H1 (cell line): ENCODE measurements at regions not wholly inside any gene's neighbourhood (a gene's known extent, or its start where the extent isn't known, plus 50 kb on each side); places are given as distances from the start of the nearest gene placed in this dataset.

Experiments used
- JUND ChIP-seq: IDR thresholded peaks from 2 replicates; pipeline ENCODE4 v1.6.1; 2011; ENCODE audit warnings: mild to moderate bottlenecking, improper control_type of control experiment, low read length
- KDM4A ChIP-seq: IDR thresholded peaks from one replicate; pipeline ENCODE4 v1.7.1; 2012; ENCODE audit warnings: low read depth, mild to moderate bottlenecking, moderate library complexity, low read length, inconsistent platforms; ENCODE audit not compliant: severe bottlenecking
- TF ChIP-seq, protein P1 (sequence below): fragments of 300-600 bp; sonication (generic); IDR thresholded peaks from 2 replicates; pipeline ENCODE4 v1.7.1; 2012; ENCODE audit warnings: low read length, moderate library complexity, mild to moderate bottlenecking, inconsistent platforms; ENCODE audit not compliant: insufficient replicate concordance

DNA sequence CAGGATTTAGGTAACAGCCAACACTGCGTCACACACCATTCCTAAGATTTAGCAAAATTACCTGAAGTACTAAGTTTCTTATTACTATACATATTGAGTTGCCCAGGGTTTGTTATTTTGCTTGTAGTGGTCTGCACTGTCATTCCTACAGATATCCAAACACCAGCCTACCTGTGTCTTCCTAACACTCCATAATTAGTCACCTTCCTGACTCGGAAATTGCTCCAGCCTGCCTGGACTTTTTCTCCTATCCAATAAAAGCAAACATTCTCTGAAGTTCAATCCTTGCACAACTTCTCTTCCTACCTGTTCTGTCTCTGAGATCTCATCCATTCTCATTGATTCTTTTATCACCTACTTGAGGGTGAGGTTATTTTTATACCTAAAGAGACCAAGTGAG, 243.9 kb downstream of the NR2F1-AS1 start:
- no peak for TF ChIP-seq KDM4A
- no peak for TF ChIP-seq JUND
- TF ChIP-seq, protein P1, sequence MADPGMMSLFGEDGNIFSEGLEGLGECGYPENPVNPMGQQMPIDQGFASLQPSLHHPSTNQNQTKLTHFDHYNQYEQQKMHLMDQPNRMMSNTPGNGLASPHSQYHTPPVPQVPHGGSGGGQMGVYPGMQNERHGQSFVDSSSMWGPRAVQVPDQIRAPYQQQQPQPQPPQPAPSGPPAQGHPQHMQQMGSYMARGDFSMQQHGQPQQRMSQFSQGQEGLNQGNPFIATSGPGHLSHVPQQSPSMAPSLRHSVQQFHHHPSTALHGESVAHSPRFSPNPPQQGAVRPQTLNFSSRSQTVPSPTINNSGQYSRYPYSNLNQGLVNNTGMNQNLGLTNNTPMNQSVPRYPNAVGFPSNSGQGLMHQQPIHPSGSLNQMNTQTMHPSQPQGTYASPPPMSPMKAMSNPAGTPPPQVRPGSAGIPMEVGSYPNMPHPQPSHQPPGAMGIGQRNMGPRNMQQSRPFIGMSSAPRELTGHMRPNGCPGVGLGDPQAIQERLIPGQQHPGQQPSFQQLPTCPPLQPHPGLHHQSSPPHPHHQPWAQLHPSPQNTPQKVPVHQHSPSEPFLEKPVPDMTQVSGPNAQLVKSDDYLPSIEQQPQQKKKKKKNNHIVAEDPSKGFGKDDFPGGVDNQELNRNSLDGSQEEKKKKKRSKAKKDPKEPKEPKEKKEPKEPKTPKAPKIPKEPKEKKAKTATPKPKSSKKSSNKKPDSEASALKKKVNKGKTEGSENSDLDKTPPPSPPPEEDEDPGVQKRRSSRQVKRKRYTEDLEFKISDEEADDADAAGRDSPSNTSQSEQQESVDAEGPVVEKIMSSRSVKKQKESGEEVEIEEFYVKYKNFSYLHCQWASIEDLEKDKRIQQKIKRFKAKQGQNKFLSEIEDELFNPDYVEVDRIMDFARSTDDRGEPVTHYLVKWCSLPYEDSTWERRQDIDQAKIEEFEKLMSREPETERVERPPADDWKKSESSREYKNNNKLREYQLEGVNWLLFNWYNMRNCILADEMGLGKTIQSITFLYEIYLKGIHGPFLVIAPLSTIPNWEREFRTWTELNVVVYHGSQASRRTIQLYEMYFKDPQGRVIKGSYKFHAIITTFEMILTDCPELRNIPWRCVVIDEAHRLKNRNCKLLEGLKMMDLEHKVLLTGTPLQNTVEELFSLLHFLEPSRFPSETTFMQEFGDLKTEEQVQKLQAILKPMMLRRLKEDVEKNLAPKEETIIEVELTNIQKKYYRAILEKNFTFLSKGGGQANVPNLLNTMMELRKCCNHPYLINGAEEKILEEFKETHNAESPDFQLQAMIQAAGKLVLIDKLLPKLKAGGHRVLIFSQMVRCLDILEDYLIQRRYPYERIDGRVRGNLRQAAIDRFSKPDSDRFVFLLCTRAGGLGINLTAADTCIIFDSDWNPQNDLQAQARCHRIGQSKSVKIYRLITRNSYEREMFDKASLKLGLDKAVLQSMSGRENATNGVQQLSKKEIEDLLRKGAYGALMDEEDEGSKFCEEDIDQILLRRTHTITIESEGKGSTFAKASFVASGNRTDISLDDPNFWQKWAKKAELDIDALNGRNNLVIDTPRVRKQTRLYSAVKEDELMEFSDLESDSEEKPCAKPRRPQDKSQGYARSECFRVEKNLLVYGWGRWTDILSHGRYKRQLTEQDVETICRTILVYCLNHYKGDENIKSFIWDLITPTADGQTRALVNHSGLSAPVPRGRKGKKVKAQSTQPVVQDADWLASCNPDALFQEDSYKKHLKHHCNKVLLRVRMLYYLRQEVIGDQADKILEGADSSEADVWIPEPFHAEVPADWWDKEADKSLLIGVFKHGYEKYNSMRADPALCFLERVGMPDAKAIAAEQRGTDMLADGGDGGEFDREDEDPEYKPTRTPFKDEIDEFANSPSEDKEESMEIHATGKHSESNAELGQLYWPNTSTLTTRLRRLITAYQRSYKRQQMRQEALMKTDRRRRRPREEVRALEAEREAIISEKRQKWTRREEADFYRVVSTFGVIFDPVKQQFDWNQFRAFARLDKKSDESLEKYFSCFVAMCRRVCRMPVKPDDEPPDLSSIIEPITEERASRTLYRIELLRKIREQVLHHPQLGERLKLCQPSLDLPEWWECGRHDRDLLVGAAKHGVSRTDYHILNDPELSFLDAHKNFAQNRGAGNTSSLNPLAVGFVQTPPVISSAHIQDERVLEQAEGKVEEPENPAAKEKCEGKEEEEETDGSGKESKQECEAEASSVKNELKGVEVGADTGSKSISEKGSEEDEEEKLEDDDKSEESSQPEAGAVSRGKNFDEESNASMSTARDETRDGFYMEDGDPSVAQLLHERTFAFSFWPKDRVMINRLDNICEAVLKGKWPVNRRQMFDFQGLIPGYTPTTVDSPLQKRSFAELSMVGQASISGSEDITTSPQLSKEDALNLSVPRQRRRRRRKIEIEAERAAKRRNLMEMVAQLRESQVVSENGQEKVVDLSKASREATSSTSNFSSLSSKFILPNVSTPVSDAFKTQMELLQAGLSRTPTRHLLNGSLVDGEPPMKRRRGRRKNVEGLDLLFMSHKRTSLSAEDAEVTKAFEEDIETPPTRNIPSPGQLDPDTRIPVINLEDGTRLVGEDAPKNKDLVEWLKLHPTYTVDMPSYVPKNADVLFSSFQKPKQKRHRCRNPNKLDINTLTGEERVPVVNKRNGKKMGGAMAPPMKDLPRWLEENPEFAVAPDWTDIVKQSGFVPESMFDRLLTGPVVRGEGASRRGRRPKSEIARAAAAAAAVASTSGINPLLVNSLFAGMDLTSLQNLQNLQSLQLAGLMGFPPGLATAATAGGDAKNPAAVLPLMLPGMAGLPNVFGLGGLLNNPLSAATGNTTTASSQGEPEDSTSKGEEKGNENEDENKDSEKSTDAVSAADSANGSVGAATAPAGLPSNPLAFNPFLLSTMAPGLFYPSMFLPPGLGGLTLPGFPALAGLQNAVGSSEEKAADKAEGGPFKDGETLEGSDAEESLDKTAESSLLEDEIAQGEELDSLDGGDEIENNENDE: no peak
